Activated CD4-positive, alpha-beta memory T cell treated with anti-CD3 and anti-CD28 coated beads, Interleukin-2, amount 10 ng/mL, durations not matched to agents 7 days and 5 days (primary cell): ENCODE measurements at regions not wholly inside any gene's neighbourhood (a gene's known extent, or its start where the extent isn't known, plus 50 kb on each side); places are given as distances from the start of the nearest gene placed in this dataset.

ENCODE experiments used
- CTCF ChIA-PET: fragments of 350-600 bp; sonication (Branson Sonifier 250); formaldehyde crosslinking; loops from one replicate; lab custom pipeline; 2021; ENCODE audit warnings: antibody characterized with exemption, inconsistent platforms; lab: Charles Lee
- POLR2A ChIA-PET: fragments of 350-600 bp; sonication (Branson Sonifier 250); formaldehyde crosslinking; loops from one replicate; lab custom pipeline; 2021; ENCODE audit warnings: antibody characterized with exemption; lab: Charles Lee
- DNase-seq: peaks from one replicate; pipeline ENCODE4 v3.0.0-alpha.2; 2020
- H3K27ac Mint-ChIP-seq: one replicate; pipeline ENCODE4 v1.8.0; 2021; ENCODE audit warnings: mild to moderate bottlenecking, mixed read lengths
- H3K27me3 Mint-ChIP-seq: one replicate; pipeline ENCODE4 v1.8.0; 2021; ENCODE audit warnings: mixed read lengths
- H3K36me3 Mint-ChIP-seq: one replicate; pipeline ENCODE4 v1.8.0; 2021; ENCODE audit warnings: low read depth, mixed read lengths
- H3K4me1 Mint-ChIP-seq: one replicate; pipeline ENCODE4 v1.8.0; 2021; ENCODE audit warnings: mixed read lengths
- H3K4me3 Mint-ChIP-seq: one replicate; pipeline ENCODE4 v1.8.0; 2021; ENCODE audit warnings: mild to moderate bottlenecking, mixed read lengths
- H3K9me3 Mint-ChIP-seq: one replicate; pipeline ENCODE4 v1.8.0; 2021; ENCODE audit warnings: mixed read lengths

- Mint-ChIP-seq H3K4me3 (no peak overlapping the region), H3K27ac (no peak overlapping the region), H3K9me3 (no peaks in the 10 kb centered on the region), H3K27me3 (peaks cover 4% of the 10 kb centered on the region), H3K36me3 (no peaks in the 10 kb centered on the region), H3K4me1 (no peaks in the 10 kb centered on the region)
- no peak for DNase-seq
- POLR2A ChIA-PET = no interaction called here
- CTCF ChIA-PET = interaction anchor here (1.3 to 1.9 kb wide), 2 partner anchors 127 to 186 kb away, joined by 4 to 5 read pairs; partner anchors contain the start of gene RRBP1
Measured at GRCh38 chr20:17809362-17810061, 109.7 kb downstream of the BANF2 start.

DNA sequence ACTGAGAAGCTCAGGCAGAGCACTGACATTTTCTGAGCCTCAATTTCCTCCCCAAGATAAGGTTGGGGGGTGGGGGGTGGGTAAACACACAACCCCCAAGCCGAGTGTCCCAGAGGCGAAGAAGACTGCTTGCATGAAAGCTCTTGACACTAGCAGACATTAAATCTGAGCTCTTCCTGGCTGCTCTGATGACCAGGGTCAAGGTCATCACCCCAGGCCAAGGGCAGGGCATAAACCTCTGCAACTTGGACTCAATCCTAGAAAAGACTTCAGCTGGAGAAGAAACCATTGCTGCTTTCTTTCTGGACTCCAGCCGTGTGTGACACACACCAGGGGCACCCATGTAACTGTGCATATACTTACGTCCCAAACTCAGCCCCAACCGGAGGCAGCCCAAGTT is 109.0 kb downstream of the BANF2 start:
- Mint-ChIP-seq H3K36me3 (no peaks in the 10 kb centered on the region), H3K4me3 (no peak overlapping the region), H3K4me1 (no peaks in the 10 kb centered on the region), H3K9me3 (no peaks in the 10 kb centered on the region), H3K27ac (no peak overlapping the region), H3K27me3 (peaks cover 4% of the 10 kb centered on the region)
- DNase-seq = no peak
- CTCF ChIA-PET = interaction anchor here (1.3 to 1.9 kb wide), 2 partner anchors 126 to 187 kb away, joined by 4 to 5 read pairs; partner anchors contain the start of gene RRBP1
- POLR2A ChIA-PET = no interaction called here

DNA sequence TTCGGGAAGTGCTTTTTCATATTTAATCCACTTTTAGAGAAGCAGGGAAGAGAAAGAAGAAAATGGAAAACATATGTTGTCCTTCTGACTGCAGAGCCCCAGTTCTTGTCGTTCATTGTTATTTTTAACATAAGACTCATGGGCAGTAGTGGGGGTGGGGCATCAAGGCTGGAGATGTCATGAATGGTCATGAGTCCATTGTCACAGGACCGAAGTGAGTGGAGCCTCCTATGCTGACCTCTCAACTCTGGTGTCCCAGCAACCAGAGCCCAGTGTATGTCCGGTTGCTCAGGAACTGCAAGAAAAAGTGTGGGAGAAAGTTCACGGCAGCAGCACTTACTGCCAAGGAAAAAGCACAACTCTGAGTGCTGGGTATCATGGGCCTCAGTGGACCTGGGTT is 108.6 kb downstream of the BANF2 start:
- Mint-ChIP-seq H3K27me3 (peaks cover 4% of the 10 kb centered on the region), H3K4me3 (no peak overlapping the region), H3K4me1 (no peaks in the 10 kb centered on the region), H3K36me3 (no peaks in the 10 kb centered on the region), H3K9me3 (no peaks in the 10 kb centered on the region), H3K27ac (no peak overlapping the region)
- POLR2A ChIA-PET = no interaction called here
- no peak for DNase-seq
- CTCF ChIA-PET = interaction anchor here (1.9 kb wide), 1 partner anchor 126 kb away, joined by 5 read pairs; the partner anchor contains the start of gene RRBP1

GRCh38 chr20:17807651-17808050 is 107.9 kb downstream of the BANF2 start:
- Mint-ChIP-seq H3K36me3 (no peaks in the 10 kb centered on the region), H3K27me3 (peaks cover 4% of the 10 kb centered on the region), H3K27ac (no peak overlapping the region), H3K4me1 (no peaks in the 10 kb centered on the region), H3K9me3 (no peaks in the 10 kb centered on the region), H3K4me3 (no peak overlapping the region)
- POLR2A ChIA-PET = no interaction called here
- DNase-seq = no peak
- CTCF ChIA-PET = no interaction called here

GRCh38 chr20:17806739-17807441 is 107.1 kb downstream of the BANF2 start:
- Mint-ChIP-seq H3K27ac (no peak overlapping the region), H3K4me1 (no peaks in the 10 kb centered on the region), H3K36me3 (no peaks in the 10 kb centered on the region), H3K9me3 (no peaks in the 10 kb centered on the region), H3K4me3 (no peak overlapping the region), H3K27me3 (no peaks in the 10 kb centered on the region)
- ChIA-PET POLR2A (no interaction called here), CTCF (no interaction called here)
- no peak for DNase-seq

GRCh38 chr20:17806107-17806506 is 106.3 kb downstream of the BANF2 start:
- Mint-ChIP-seq H3K27ac (no peak overlapping the region), H3K36me3 (no peaks in the 10 kb centered on the region), H3K4me1 (no peaks in the 10 kb centered on the region), H3K9me3 (no peaks in the 10 kb centered on the region), H3K27me3 (no peaks in the 10 kb centered on the region), H3K4me3 (no peak overlapping the region)
- CTCF ChIA-PET = no interaction called here
- POLR2A ChIA-PET = interaction anchor here (0.6 kb wide), 1 partner anchor 275 kb away, joined by 3 read pairs; the partner anchor contains the start of gene BFSP1
- DNase-seq = no peak

DNA sequence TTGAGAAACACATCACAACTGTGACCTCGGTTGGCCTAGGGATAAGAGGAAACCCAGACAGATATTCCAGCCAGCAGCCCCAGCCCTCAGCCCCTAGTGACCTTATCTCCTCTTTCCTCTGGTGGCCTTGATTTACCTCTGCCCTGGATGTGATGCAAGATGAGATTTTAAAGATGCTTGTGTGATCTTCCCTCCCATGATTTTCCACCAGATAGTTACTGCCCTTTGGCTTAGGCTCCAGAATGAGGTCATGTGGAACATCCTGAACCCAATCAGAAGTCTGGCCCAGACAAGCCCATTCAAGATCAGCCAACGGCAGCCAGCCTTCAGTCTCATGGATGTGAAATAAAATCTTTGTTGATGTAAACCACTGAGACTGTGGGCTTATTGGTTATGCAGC is 104.0 kb downstream of the BANF2 start:
- ChIA-PET POLR2A (no interaction called here), CTCF (no interaction called here)
- no peak overlapping the region for H3K4me3 Mint-ChIP-seq
- no peaks in the 10 kb centered on the region for H3K4me1 Mint-ChIP-seq
- no peak for DNase-seq
- H3K27me3 Mint-ChIP-seq = peaks cover 7% of the 10 kb centered on the region
- H3K27ac Mint-ChIP-seq = no peak overlapping the region
- H3K36me3 Mint-ChIP-seq = no peaks in the 10 kb centered on the region
- H3K9me3 Mint-ChIP-seq = peaks cover 2% of the 10 kb centered on the region

- Mint-ChIP-seq H3K4me1 (no peaks in the 10 kb centered on the region), H3K9me3 (peaks cover 2% of the 10 kb centered on the region), H3K4me3 (no peak overlapping the region), H3K27ac (no peak overlapping the region), H3K27me3 (peaks cover 18% of the 10 kb centered on the region), H3K36me3 (no peaks in the 10 kb centered on the region)
- DNase-seq = no peak
- ChIA-PET POLR2A (no interaction called here), CTCF (no interaction called here)
Measured at GRCh38 chr20:17799575-17800227, 99.9 kb downstream of the BANF2 start.

DNA sequence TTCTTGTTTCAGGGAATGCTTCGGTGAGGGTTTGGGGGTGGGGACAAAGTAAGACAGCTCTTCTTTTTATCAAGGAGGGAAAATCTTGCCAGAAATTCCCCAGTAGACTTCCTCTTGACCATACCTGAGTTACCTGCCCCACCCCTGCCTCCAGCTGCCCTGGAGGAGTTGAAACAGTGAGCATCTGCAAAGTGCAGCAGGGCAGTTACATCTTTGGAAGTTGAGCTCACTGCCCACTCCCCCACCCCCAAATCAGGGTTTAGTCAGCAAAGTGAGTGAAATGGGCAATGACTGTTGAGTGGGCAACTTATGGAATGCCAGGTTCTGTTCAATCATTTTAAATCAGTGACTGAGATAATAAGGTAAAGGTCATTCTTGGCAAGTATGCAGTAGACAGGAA is 98.8 kb downstream of the BANF2 start:
- no peak for DNase-seq
- H3K4me1 Mint-ChIP-seq = no peaks in the 10 kb centered on the region
- POLR2A ChIA-PET = no interaction called here
- peaks cover 18% of the 10 kb centered on the region for H3K27me3 Mint-ChIP-seq
- no peaks in the 10 kb centered on the region for H3K36me3 Mint-ChIP-seq
- peaks cover 2% of the 10 kb centered on the region for H3K9me3 Mint-ChIP-seq
- no peak overlapping the region for H3K4me3 Mint-ChIP-seq
- CTCF ChIA-PET = interaction anchor here (1.5 kb wide), 1 partner anchor 99 kb away, joined by 4 read pairs; no protein-coding TSS in a partner anchor
- H3K27ac Mint-ChIP-seq = no peak overlapping the region

GRCh38 chr20:17797579-17797978 is 97.8 kb downstream of the BANF2 start:
- no peak for DNase-seq
- Mint-ChIP-seq H3K27ac (no peak overlapping the region), H3K4me3 (no peak overlapping the region), H3K27me3 (peaks cover 18% of the 10 kb centered on the region), H3K9me3 (peaks cover 2% of the 10 kb centered on the region), H3K36me3 (no peaks in the 10 kb centered on the region), H3K4me1 (no peaks in the 10 kb centered on the region)
- POLR2A ChIA-PET = no interaction called here
- CTCF ChIA-PET = interaction anchor here (0.8 to 1.5 kb wide), 2 partner anchors 100 to 141 kb away, joined by 3 to 4 read pairs; no protein-coding TSS in a partner anchor

- CTCF ChIA-PET = no interaction called here
- POLR2A ChIA-PET = no interaction called here
- peaks cover 2% of the 10 kb centered on the region for H3K9me3 Mint-ChIP-seq
- H3K27me3 Mint-ChIP-seq = peaks cover 18% of the 10 kb centered on the region
- no peak for DNase-seq
- no peak overlapping the region for H3K27ac Mint-ChIP-seq
- H3K4me1 Mint-ChIP-seq = no peaks in the 10 kb centered on the region
- H3K4me3 Mint-ChIP-seq = no peak overlapping the region
- H3K36me3 Mint-ChIP-seq = no peaks in the 10 kb centered on the region
Measured at GRCh38 chr20:17797161-17797560, 97.4 kb downstream of the BANF2 start.

DNA sequence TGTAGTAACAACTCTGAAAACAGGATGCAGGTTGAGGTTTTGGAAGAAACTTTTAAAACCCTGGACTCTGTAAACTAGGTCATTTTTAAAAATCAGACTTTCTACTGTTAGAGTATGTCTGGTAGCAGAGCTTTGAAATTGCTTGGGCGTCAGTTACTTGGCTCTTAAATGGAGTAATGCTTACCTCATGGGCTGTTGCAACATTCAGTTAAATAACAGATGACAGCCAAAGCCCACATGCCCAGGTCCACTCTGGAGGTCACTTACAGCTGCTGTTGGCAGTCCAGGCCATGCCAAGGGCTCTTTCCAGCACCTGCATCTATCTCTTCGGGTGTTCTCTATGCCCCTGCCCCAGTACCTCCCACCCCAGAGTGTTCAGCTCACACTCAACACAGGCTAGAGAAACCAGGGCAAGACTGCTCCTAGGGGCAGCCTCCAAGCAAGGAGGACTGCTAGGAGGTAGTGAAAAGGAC is 96.4 kb downstream of the BANF2 start:
- peaks cover 2% of the 10 kb centered on the region for H3K9me3 Mint-ChIP-seq

DNA sequence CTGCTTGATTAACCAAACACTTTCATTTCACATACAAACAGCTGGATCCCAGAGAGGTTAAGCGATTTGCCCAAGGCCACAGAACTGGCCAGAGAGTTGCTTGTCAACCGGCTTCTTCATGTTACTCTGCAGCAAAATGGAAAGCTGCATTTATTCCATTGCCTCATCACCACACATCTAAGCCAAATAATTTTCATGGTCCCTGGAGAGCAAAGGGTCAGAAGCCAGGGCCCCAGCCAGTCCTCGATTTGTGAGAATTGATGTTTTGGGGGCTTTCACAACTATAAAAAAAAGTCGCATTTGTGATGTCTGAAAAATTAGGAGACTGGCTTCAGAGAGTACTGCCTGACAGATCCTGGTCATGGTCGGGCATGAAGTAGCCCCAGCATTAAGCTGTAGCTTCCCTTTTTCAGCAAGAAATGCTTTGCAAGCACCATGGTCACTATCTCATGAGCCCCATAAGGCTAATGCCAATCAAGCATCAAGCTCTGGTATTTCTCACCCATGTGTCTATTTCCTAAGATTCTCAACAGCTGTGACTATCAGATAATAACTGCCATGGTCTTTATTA is 95.8 kb downstream of the BANF2 start:
- CTCF ChIA-PET = interaction anchor here (0.7 kb wide), 1 partner anchor 102 kb away, joined by 3 read pairs; no protein-coding TSS in a partner anchor

More for the DNA sequence above, 96.4 kb downstream of the BANF2 start:
- peaks cover 20% of the 10 kb centered on the region for H3K27me3 Mint-ChIP-seq
- no peak for DNase-seq
- H3K4me3 Mint-ChIP-seq = no peak overlapping the region
- no peak overlapping the region for H3K27ac Mint-ChIP-seq
- H3K4me1 Mint-ChIP-seq = no peaks in the 10 kb centered on the region
- POLR2A ChIA-PET = no interaction called here
- CTCF ChIA-PET = no interaction called here
- no peaks in the 10 kb centered on the region for H3K36me3 Mint-ChIP-seq

More for the DNA sequence above, 95.8 kb downstream of the BANF2 start:
- Mint-ChIP-seq H3K27me3 (peaks cover 17% of the 10 kb centered on the region), H3K4me3 (no peak overlapping the region), H3K27ac (no peak overlapping the region), H3K4me1 (no peaks in the 10 kb centered on the region), H3K9me3 (peaks cover 2% of the 10 kb centered on the region), H3K36me3 (no peaks in the 10 kb centered on the region)
- DNase-seq = no peak
- POLR2A ChIA-PET = no interaction called here
